Mucosa of descending colon (tissue), 3 donors: ENCODE measurements at regions not wholly inside any gene's neighbourhood (a gene's known extent, or its start where the extent isn't known, plus 50 kb on each side); places are given as distances from the start of the nearest gene placed in this dataset.
"Not testable (repeated sequence)": the region's sequence is repeated elsewhere in the genome, so short reads cannot be mapped to it uniquely, and the experiment has no call there.

Experiments used
- ATAC-seq: fragments of 200-7000 bp; cut with Tn5 transposase; one replicate; pipeline ENCODE4 v1.9.1; 2020; ENCODE audit warnings: mild to moderate bottlenecking, moderate library complexity
- DNase-seq, 3 donors: peaks; one replicate each; pipeline ENCODE4 v3.0.0-alpha.2; 2020
- H3K36me3 ChIP-seq: fragments of 200-600 bp; one replicate; pipeline ENCODE4 v1.8.0; 2021; ENCODE audit warnings: low read depth, mild to moderate bottlenecking
- H3K4me1 ChIP-seq: fragments of 200-600 bp; one replicate; pipeline ENCODE4 v1.8.0; 2021; ENCODE audit warnings: low read depth, mild to moderate bottlenecking
- H3K4me3 ChIP-seq: fragments of 200-600 bp; one replicate; pipeline ENCODE4 v1.8.0; 2021; ENCODE audit warnings: mild to moderate bottlenecking
- H3K9me3 ChIP-seq: fragments of 200-600 bp; one replicate; pipeline ENCODE4 v1.8.0; 2021; ENCODE audit warnings: mild to moderate bottlenecking
- CTCF ChIP-seq: fragments of 200-600 bp; IDR thresholded peaks from one replicate; pipeline ENCODE4 v1.8.0; 2022; ENCODE audit warnings: antibody characterized with exemption, mild to moderate bottlenecking
- intact Hi-C, 2 donors: fragments of 100-400 bp; cut with DNase I in 1 of 2; cut with micrococcal nuclease in 1 of 2; formaldehyde crosslinking; loops; one replicate each; pipeline versions ENCODE4 v1.11.0 to v1.11.1; 2022; cut with DNase I, micrococcal nuclease
- donor health status: DM: no; HTN: no; CAD: no; lungs with moderate emphysema.
- donor health status: DM: no; HTN: no; CAD: no.
- donor health status: DM: no; HTN: yes; CAD: no.

GRCh38 chr6:140718021-140718420 is 1343.6 kb upstream of the CITED2 start:
- no peak for ATAC-seq
- Histone ChIP-seq H3K9me3 (no peaks in the 10 kb centered on the region), H3K4me1 (no peaks in the 10 kb centered on the region), H3K4me3 (no peak overlapping the region), H3K36me3 (no peaks in the 10 kb centered on the region)
- intact Hi-C loops = no loop called here
- no peak for TF ChIP-seq CTCF
- DNase-seq = no peak

- intact Hi-C loops = no loop called here
- TF ChIP-seq CTCF = no peak
- Histone ChIP-seq H3K4me1 (no peaks in the 10 kb centered on the region), H3K4me3 (no peak overlapping the region), H3K36me3 (no peaks in the 10 kb centered on the region), H3K9me3 (no peaks in the 10 kb centered on the region)
- no peak for DNase-seq
- no peak for ATAC-seq
Observed at GRCh38 chr6:140713495-140713894, 1339.0 kb upstream of the CITED2 start.

- no peak for TF ChIP-seq CTCF
- no peaks in the 10 kb centered on the region for H3K36me3 ChIP-seq
- no peak overlapping the region for H3K4me3 ChIP-seq
- no peaks in the 10 kb centered on the region for H3K9me3 ChIP-seq
- H3K4me1 ChIP-seq = no peaks in the 10 kb centered on the region
- intact Hi-C loops = no loop called here
- DNase-seq (no peak), ATAC-seq (no peak)
Observed at GRCh38 chr6:140711019-140711613, 1336.7 kb upstream of the CITED2 start.

- no peaks in the 10 kb centered on the region for H3K36me3 ChIP-seq
- intact Hi-C loops = no loop called here
- DNase-seq (no peak), ATAC-seq (no peak)
- no peak overlapping the region for H3K4me3 ChIP-seq
- H3K9me3 ChIP-seq = no peaks in the 10 kb centered on the region
- no peaks in the 10 kb centered on the region for H3K4me1 ChIP-seq
- TF ChIP-seq CTCF = no peak
Observed at GRCh38 chr6:140708441-140708840, 1334.0 kb upstream of the CITED2 start.

GRCh38 chr6:140704008-140704407 is 1329.6 kb upstream of the CITED2 start:
- H3K36me3 ChIP-seq, DNase-seq, ATAC-seq, H3K4me3 ChIP-seq, H3K9me3 ChIP-seq, H3K4me1 ChIP-seq, intact Hi-C loops: not testable (repeated sequence)

- no peaks in the 10 kb centered on the region for H3K9me3 ChIP-seq
- ATAC-seq (no peak), DNase-seq (no peak)
- no peaks in the 10 kb centered on the region for H3K4me1 ChIP-seq
- intact Hi-C loops = no loop called here
- no peak for TF ChIP-seq CTCF
- H3K36me3 ChIP-seq = no peaks in the 10 kb centered on the region
- no peak overlapping the region for H3K4me3 ChIP-seq
Observed at GRCh38 chr6:140697585-140697984, 1323.1 kb upstream of the CITED2 start.
